ENCODE measurements at regions not wholly inside any gene's neighbourhood (a gene's known extent, or its start where the extent isn't known, plus 50 kb on each side); places are given as distances from the start of the nearest gene placed in this dataset.
"Not testable (repeated sequence)": the region's sequence is repeated elsewhere in the genome, so short reads cannot be mapped to it uniquely, and the experiment has no call there.

DNA sequence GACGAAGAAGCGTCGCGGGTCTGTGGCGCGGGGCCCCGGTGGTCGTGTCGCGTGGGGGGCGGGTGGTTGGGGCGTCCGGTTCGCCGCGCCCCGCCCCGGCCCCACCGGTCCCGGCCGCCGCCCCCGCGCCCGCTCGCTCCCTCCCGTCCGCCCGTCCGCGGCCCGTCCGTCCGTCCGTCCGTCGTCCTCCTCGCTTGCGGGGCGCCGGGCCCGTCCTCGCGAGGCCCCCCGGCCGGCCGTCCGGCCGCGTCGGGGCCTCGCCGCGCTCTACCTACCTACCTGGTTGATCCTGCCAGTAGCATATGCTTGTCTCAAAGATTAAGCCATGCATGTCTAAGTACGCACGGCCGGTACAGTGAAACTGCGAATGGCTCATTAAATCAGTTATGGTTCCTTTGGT is 1533.5 kb upstream of the TPTE start:
- H3K9me3 Mint-ChIP-seq, result peaks cover 27% of the 10 kb centered on the region
- H3K4me1 Mint-ChIP-seq (ENCODE audit: low read depth); H3K36me3 Mint-ChIP-seq (ENCODE audit: insufficient read depth); H3K4me3 Mint-ChIP-seq; ATAC-seq; DNase-seq: not testable (repeated sequence)
- H3K27me3 Mint-ChIP-seq (ENCODE audit: low read depth), result peaks cover 31% of the 10 kb centered on the region

DNA sequence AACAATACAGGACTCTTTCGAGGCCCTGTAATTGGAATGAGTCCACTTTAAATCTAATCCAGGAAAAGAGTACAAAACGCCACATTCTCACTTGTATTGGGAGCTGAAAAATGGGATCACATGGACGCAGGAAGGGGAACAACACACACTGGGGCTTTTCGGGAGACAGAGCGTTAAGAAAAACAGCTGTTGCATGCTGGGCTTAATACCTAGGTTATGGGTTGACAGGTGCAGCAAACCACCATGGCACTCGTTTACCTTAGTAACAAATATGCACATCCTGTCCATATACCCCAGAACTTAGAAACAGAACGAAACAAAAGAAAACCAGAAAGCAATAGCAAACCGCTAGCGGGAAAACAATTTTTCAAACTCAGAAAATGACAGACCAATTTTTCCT is 1532.7 kb upstream of the TPTE start:
- Mint-ChIP-seq H3K9me3 (peaks cover 35% of the 10 kb centered on the region), H3K27me3 (ENCODE audit: low read depth) (peaks cover 39% of the 10 kb centered on the region), H3K4me1 (ENCODE audit: low read depth) (no peaks in the 10 kb centered on the region), H3K36me3 (ENCODE audit: insufficient read depth) (no peaks in the 10 kb centered on the region), H3K4me3 (no peak overlapping the region)
- ATAC-seq (no peak), DNase-seq (no peak)

DNA sequence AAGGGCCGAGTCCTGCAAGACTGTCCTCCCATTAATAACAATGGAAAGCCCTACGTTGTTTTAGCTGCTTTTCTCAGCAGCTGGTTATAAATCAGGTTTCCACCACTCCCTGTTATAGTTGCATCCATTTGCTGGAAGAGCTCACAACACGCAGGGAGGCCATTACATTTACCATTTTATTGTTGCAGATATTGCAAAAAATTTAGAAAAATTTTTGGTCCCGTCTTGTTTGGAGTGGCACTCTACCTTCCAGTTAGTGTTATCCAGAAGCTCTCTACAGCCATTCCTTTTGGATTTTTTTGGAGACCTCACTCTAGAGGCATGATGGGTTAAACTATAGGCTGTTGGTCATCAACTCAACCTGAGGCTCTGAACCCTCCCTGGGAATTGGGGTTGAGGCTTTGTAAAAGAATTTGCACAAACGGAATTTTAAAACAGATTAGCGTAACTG is 1532.1 kb upstream of the TPTE start:
- H3K4me3 Mint-ChIP-seq, result no peak overlapping the region
- ATAC-seq (no peak), DNase-seq (no peak)
- H3K9me3 Mint-ChIP-seq, result peaks cover 39% of the 10 kb centered on the region
- peaks cover 43% of the 10 kb centered on the region for H3K27me3 Mint-ChIP-seq (ENCODE audit: low read depth)
- no peaks in the 10 kb centered on the region for H3K36me3 Mint-ChIP-seq (ENCODE audit: insufficient read depth)
- no peaks in the 10 kb centered on the region for H3K4me1 Mint-ChIP-seq (ENCODE audit: low read depth)

DNA sequence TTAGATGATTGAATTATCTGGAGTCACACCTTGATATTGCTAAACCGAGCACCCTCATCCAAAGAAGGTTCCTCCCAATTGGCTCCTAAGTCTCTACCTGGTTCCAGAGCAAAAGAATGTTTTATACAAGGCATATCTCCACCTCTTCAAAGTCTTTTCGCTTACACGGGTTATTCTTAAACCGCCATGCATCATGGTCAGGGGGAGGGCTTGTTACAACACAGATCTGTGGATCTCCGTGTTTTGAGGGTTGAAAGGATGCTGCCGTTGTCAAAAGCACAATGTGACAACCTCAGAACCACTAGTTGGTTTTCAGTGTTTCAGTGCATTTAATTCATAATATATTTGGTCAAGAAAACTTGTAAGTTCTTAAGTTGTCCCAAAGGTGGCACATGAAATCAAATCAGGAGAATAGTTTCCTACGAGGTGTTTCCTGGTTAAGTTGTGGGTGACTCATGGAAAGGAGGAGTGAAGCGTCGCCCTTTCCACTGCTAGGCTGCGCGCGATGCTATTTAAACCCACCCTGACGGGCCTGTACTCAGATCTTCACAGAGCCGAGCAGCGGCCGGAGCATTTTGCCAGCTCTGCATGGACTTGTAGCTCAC is 1531.6 kb upstream of the TPTE start:
- H3K27me3 Mint-ChIP-seq (ENCODE audit: low read depth), result peaks cover 45% of the 10 kb centered on the region
- H3K4me1 Mint-ChIP-seq (ENCODE audit: low read depth), result no peaks in the 10 kb centered on the region
- no peaks in the 10 kb centered on the region for H3K36me3 Mint-ChIP-seq (ENCODE audit: insufficient read depth)
- H3K9me3 Mint-ChIP-seq, result peaks cover 41% of the 10 kb centered on the region
- no peak overlapping the region for H3K4me3 Mint-ChIP-seq
- ATAC-seq, result peak in 1 of 2 donors; percentile 36
- no peak for DNase-seq

DNA sequence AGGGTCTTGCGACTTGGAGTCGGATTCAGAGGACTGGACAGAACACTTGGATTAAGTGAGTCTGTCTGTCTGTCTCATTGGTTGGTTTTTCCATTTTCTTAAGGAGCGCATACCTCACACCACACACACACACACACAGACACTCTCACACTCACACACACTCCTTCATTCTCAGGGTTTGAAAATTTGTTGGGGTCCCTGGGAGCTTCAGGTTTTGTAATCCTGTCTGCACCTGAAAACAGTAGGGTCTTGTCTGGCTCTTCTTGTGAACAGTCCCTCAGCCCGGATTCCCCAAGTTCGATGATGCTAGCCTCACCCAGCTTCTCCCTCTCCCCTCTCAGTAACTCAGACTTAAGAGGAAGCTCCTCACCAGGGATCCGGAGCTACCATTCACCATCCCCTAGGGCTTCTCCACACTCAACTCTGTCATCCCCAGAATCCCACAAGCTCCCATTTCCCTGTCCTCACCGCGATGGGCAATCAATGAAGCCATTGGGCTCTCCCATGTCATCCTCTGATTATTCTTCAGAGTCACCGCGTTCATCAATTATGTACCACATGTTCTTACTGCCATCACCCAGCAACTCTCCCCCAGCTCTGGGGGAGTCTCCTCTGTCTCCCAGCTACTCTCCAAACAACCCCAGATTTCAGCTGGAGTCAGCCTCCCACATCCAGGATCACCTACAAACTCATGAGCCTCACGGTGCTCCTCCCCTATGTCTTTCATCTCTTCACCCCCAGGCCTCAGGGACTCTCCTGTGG is 1530.9 kb upstream of the TPTE start:
- Mint-ChIP-seq H3K9me3 (peaks cover 41% of the 10 kb centered on the region), H3K4me3 (no peak overlapping the region), H3K36me3 (ENCODE audit: insufficient read depth) (no peaks in the 10 kb centered on the region), H3K4me1 (ENCODE audit: low read depth) (no peaks in the 10 kb centered on the region), H3K27me3 (ENCODE audit: low read depth) (peaks cover 46% of the 10 kb centered on the region)
- ATAC-seq, result no peak
- no peak for DNase-seq

DNA sequence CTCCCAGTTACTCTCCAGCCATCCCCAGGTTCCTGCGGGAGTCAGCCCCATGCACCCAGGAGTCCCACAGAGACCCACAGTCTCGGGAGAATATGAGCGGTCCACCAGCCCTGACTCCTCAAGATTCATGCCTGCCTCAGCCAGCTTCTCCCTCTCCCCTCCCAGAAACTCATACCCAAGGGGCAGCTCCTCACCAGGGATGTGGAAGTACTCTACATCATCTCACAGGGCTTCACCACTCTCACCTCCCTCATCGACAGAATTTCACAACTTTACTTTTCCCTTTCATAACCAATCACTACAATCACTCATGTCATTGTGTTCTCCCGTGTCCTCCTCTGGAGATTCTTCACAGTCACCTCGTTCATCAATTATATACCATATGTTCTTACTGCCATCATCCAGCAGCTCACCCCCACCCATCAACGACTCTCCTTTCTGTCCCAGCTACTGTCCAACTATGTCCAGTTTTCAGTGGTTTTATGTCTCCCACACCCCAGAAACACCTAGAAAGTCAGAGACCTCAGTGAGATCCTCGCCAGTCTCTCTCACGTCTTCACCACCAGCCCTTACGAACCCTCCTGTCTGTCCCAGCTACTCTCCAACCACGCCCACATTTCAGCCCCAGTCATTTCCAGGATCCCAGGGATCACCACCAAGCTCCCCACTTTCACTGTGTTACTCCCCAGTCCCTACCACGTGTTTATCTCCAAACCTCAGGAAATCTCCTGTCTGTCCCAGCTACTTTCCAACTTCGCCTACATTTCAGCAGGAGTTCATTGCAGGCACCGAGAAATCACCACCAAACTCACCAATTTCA is 1530.1 kb upstream of the TPTE start:
- Mint-ChIP-seq H3K4me3 (no peak overlapping the region), H3K27me3 (ENCODE audit: low read depth) (peaks cover 50% of the 10 kb centered on the region), H3K36me3 (ENCODE audit: insufficient read depth) (no peaks in the 10 kb centered on the region), H3K9me3 (peaks cover 41% of the 10 kb centered on the region), H3K4me1 (ENCODE audit: low read depth) (no peaks in the 10 kb centered on the region)
- no peak for DNase-seq
- no peak for ATAC-seq

DNA sequence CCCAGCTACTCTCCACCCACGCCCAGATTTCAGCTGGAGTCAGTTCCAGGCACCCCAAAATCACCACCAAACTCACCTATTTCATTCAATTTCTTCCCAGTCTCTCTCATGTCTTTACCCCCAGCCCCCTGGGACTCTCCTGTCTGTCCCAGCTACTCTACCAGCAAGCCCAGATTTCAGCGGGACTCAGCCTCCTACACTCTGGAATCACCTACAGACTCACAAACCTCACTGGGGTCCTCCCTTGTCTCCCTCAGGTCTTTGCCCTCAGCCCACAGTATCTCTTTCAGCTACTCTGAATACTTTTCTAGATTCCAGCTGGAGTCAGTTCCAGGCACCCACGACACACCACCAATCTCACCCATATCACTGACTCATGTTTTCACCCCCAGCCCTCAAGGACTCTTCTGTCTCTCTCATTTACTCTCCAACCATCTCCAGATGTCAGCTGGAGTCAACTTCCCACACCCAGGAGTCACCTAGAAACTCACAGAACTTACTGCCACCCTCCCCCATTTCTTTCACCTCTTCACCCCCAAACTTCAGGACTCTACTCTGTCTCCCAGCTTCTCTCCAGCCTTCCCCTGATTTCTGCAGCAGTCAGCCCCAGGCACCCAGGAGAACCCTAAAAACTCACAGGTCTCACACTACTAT is 1529.3 kb upstream of the TPTE start:
- ATAC-seq (peak in 1 of 2 donors; percentile 21), DNase-seq (no peak)
- H3K9me3 Mint-ChIP-seq, result peaks cover 41% of the 10 kb centered on the region
- peaks cover 50% of the 10 kb centered on the region for H3K27me3 Mint-ChIP-seq (ENCODE audit: low read depth)
- no peak overlapping the region for H3K4me3 Mint-ChIP-seq
- no peaks in the 10 kb centered on the region for H3K4me1 Mint-ChIP-seq (ENCODE audit: low read depth)
- no peaks in the 10 kb centered on the region for H3K36me3 Mint-ChIP-seq (ENCODE audit: insufficient read depth)

DNA sequence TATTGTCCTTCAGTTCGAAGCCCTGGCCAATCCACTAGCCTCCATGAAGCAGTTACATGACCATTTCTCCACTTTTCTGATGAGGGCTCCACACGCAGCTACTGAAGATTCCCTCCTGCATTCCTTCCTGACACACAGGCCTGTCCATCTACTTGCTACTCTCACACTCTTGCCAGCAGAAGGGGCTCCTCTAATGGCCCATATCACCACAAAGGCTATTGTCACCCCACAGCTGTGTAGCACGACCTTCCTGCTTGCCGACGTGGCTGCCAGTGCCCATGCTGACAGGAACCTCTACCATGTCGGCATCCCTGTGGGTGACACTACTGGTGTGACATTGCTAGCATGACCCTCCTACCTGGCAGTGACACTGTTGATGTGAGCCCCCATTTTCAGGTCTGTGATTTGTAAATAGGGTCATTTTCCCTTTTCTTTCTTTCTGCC is 1528.6 kb upstream of the TPTE start:
- Mint-ChIP-seq H3K4me1 (ENCODE audit: low read depth) (no peaks in the 10 kb centered on the region), H3K36me3 (ENCODE audit: insufficient read depth) (no peaks in the 10 kb centered on the region), H3K27me3 (ENCODE audit: low read depth) (peaks cover 50% of the 10 kb centered on the region), H3K9me3 (peaks cover 41% of the 10 kb centered on the region), H3K4me3 (no peak overlapping the region)
- DNase-seq (no peak), ATAC-seq (no peak)

DNA sequence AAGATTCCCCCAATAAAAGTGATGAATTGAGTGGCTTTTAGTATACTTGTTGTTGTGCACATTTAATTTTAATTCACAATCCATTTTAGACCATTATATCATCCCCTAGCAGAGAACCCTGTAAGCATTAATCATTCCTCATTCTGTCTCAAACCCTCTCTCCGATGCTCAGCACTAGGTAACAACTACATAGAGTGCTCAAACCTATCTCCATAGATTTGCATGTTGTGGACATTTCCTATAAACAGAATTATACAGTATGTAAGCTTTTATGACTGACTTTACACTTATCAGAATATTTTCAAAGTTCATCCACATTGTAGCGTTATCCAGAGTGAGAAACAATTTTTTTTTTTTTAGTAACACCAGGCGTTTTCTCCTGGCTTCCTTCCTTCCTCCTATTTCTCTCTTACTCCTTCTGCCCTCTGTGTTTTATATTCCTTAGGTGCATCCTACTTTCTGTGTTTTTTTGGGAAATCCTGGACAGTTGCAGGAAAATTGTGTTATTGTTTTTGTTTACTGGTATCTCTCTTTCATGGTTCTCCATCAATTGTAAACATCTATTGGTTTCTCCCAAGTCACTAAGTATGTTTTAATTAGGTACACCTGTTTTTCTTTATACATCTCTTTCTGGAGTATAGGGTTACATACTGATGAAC is 1528.0 kb upstream of the TPTE start:
- Mint-ChIP-seq H3K27me3 (ENCODE audit: low read depth) (peaks cover 50% of the 10 kb centered on the region), H3K4me3 (no peak overlapping the region), H3K9me3 (peaks cover 41% of the 10 kb centered on the region), H3K36me3 (ENCODE audit: insufficient read depth) (no peaks in the 10 kb centered on the region), H3K4me1 (ENCODE audit: low read depth) (no peaks in the 10 kb centered on the region)
- DNase-seq (no peak), ATAC-seq (no peak)

DNA sequence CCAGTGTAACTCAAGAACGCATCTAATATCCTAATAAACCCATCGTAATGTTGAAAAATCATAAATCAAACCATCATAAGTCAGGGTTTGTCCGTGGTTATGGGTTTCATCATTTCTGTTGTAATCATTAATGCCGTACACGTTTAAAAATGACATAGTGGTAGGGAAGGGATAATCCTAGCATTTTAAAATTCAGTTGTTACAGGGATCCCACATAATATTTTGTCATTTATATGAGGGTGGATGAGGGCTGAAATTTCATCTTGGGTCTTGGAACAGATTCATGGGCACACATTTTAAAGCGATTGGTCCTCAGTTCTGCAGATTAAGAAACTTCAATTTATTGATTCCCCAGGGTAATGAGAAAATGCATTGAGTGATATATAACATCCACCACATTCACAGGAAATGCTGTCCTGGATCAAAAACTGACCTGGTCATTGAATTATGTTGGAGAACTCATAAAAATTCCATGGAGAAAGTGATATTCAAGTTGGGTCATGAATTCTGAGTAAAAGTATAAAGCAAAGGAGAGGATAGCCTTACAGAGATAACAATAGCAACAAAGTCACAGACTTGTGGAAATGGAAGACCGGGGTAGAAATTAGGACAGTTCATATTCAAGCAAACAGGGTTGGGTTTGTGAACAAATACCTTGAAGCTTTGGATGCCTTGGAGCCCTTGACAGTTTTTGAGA is 1527.3 kb upstream of the TPTE start:
- Mint-ChIP-seq H3K9me3 (peaks cover 42% of the 10 kb centered on the region), H3K4me1 (ENCODE audit: low read depth) (no peaks in the 10 kb centered on the region), H3K36me3 (ENCODE audit: insufficient read depth) (no peaks in the 10 kb centered on the region), H3K27me3 (ENCODE audit: low read depth) (peaks cover 50% of the 10 kb centered on the region), H3K4me3 (no peak overlapping the region)
- no peak for DNase-seq
- ATAC-seq, result no peak

DNA sequence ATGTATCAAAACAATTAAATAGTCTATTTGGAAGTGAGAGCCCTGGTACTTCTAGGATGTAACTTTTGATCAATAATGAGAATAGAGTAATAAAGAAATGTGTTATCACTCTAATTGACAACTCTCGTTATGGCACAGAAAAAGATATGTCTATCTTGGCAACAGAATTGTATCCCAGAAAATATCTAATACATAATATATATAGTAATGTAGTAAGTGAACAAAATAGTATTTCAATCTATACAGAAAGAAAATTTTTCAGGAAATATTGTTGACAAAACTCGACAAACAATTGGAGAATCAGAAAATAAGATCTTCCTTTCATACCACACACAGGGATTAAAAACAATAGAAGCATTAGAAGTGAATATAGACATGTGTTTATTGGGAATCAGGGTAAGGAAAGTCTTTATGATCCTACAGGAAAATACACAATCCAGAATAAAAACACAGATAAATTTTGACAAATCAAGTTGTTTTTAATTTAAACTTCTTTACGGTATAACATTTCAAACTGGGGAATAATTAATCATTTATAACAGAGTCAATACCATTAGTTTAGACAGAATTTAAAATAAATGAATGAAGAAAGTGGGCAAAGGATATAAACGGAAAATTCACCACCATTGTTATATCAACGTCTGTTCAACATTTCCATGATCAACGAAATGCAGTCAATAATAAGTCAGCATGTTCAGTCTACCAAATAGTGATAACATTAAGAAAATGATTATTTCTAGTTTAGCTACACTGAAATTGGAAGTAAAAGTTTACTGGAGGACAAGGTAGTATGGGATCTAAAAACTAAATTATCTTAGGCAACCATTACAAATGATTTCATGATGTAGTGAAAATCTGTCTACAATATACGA is 1526.5 kb upstream of the TPTE start:
- no peaks in the 10 kb centered on the region for H3K4me1 Mint-ChIP-seq (ENCODE audit: low read depth)
- H3K9me3 Mint-ChIP-seq, result peaks cover 44% of the 10 kb centered on the region

DNA sequence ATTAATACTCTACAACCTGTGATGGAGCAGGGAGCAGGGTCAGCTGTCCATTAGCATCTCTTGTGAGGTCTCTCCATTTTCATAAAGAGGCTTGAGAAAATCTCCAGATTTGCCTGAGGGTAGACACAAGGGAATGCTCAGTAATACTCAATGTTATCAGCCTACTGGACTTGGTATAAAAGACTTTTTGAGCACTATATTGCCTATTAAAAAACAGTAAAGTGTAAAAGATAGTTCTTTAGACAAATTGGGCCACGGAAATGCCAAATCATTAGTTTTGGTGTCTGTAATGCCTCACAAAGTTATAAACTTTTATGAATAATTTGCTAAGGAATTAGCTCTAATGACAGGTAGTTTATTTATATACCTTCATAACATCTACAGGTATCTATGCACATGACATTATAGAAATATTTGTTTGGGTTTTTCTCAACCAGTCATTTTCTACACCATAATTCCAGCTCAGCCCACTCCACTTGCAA is 1524.9 kb upstream of the TPTE start:
- H3K4me3 Mint-ChIP-seq; H3K4me1 Mint-ChIP-seq (ENCODE audit: low read depth); ATAC-seq; DNase-seq; H3K36me3 Mint-ChIP-seq (ENCODE audit: insufficient read depth): not testable (repeated sequence)
- peaks cover 32% of the 10 kb centered on the region for H3K27me3 Mint-ChIP-seq (ENCODE audit: low read depth)
- H3K9me3 Mint-ChIP-seq, result peaks cover 33% of the 10 kb centered on the region

More for the DNA sequence above, 1526.5 kb upstream of the TPTE start:
- DNase-seq (no peak), ATAC-seq (no peak)
- Mint-ChIP-seq H3K27me3 (ENCODE audit: low read depth) (peaks cover 47% of the 10 kb centered on the region), H3K36me3 (ENCODE audit: insufficient read depth) (no peaks in the 10 kb centered on the region), H3K4me3 (no peak overlapping the region)

All from activated T-cell treated with anti-CD3 and anti-CD28 coated beads, Interleukin-2, amount 50 U/mL, for 4 hours (primary cell).